ENCODE measurements at regions not wholly inside any gene's neighbourhood (a gene's known extent, or its start where the extent isn't known, plus 50 kb on each side); places are given as distances from the start of the nearest gene placed in this dataset.

DNA sequence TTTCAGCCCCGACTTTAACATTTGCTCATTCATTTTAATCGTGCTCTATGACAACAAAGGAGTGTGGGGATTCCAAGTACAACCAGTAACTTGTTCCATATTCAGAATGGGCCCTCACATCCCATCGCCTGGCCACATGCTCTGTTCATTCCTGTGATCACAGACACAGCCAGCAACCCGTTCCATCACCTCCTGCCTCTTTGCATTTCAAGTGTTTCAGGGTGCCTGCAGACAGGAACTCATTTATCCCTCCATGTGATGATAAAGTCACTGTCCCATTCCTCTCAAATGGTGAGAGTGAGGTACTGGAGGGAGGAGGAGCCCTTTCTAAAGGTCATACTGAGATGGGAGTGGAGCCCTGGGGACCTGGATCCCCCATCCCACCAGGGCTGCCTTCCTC lies 571.1 kb downstream of the MAT2B start:
- TF ChIP-seq, protein P1, sequence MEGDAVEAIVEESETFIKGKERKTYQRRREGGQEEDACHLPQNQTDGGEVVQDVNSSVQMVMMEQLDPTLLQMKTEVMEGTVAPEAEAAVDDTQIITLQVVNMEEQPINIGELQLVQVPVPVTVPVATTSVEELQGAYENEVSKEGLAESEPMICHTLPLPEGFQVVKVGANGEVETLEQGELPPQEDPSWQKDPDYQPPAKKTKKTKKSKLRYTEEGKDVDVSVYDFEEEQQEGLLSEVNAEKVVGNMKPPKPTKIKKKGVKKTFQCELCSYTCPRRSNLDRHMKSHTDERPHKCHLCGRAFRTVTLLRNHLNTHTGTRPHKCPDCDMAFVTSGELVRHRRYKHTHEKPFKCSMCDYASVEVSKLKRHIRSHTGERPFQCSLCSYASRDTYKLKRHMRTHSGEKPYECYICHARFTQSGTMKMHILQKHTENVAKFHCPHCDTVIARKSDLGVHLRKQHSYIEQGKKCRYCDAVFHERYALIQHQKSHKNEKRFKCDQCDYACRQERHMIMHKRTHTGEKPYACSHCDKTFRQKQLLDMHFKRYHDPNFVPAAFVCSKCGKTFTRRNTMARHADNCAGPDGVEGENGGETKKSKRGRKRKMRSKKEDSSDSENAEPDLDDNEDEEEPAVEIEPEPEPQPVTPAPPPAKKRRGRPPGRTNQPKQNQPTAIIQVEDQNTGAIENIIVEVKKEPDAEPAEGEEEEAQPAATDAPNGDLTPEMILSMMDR (IDR thresholded peaks at IDR 0.05) = no peak
- no peak for TF ChIP-seq POLR2A (IDR thresholded peaks at IDR 0.05)
